Stomach (tissue), 4 donors: ENCODE measurements at regions not wholly inside any gene's neighbourhood (a gene's known extent, or its start where the extent isn't known, plus 50 kb on each side); places are given as distances from the start of the nearest gene placed in this dataset.

Experiments
- CTCF ChIP-seq, 7 experiments: fragments of 450-650 bp in 4 of 7; fragments of 200-600 bp in 3 of 7; sonication (generic) in 3 of 7; IDR thresholded peaks; one replicate each; pipeline ENCODE4 v1.5.1; 2016 to 2019; ENCODE audit warnings: antibody characterized with exemption in 7 of 7, control low read depth in 2 of 7, mild to moderate bottlenecking in 1 of 7
- POLR2A ChIP-seq, 4 donors: fragments of 450-650 bp; IDR thresholded peaks; one replicate each; pipeline ENCODE4 v1.6.1; 2016; ENCODE audit warnings: antibody characterized with exemption in 4 of 4, control low read depth in 2 of 4, mild to moderate bottlenecking in 1 of 4, moderate library complexity in 1 of 4
- POLR2AphosphoS5 ChIP-seq, 3 donors: sonication (generic); formaldehyde crosslinking; IDR thresholded peaks; one replicate each; pipeline ENCODE4 v1.6.1; 2016; ENCODE audit warnings: antibody characterized with exemption in 3 of 3

- no peak for TF ChIP-seq POLR2AphosphoS5 (IDR thresholded peaks at IDR 0.05)
- TF ChIP-seq CTCF (IDR thresholded peaks at IDR 0.05) = no peak
- no peak for TF ChIP-seq POLR2A (IDR thresholded peaks at IDR 0.05)
These were observed 309.9 kb upstream of the MGMT start for GRCh38 chr10:129157185-129157584.
